ENCODE measurements at regions not wholly inside any gene's neighbourhood (a gene's known extent, or its start where the extent isn't known, plus 50 kb on each side); places are given as distances from the start of the nearest gene placed in this dataset.

GRCh38 chr13:24050292-24050711 is 110.2 kb upstream of the SPATA13 start:
- TF ChIP-seq CTCF (IDR thresholded peaks at IDR 0.05) (no peak), POLR2A (IDR thresholded peaks at IDR 0.05) (no peak)
